SK-N-SH treated with all-trans-retinoic acid at 6 μM for 48 hours (cell line): ENCODE measurements at regions not wholly inside any gene's neighbourhood (a gene's known extent, or its start where the extent isn't known, plus 50 kb on each side); places are given as distances from the start of the nearest gene placed in this dataset.

Source experiments
- ATAC-seq: fragments of 200-7000 bp; cut with Tn5 transposase; 3 replicates; pipeline ENCODE4 v1.9.1; 2020; ENCODE audit warnings: mild to moderate bottlenecking, moderate library complexity
- ARNTL ChIP-seq: fragments of 450-650 bp; formaldehyde crosslinking; IDR thresholded peaks from 2 replicates; pipeline ENCODE4 v1.5.0; 2020; ENCODE audit warnings: low read depth, mild to moderate bottlenecking, moderate library complexity, borderline replicate concordance
- BACH2 ChIP-seq: fragments of 250-450 bp; sonication (Bioruptor Pico); IDR thresholded peaks from 2 replicates; pipeline ENCODE4 v1.9.0; 2021; ENCODE audit warnings: mild to moderate bottlenecking, borderline replicate concordance
- ESRRG ChIP-seq: fragments of 250-450 bp; sonication (Bioruptor Pico); IDR thresholded peaks from 2 replicates; pipeline ENCODE4 v1.6.1; 2021; ENCODE audit warnings: mild to moderate bottlenecking
- GLIS3 ChIP-seq: fragments of 250-450 bp; sonication (Bioruptor Pico); IDR thresholded peaks from 2 replicates; pipeline ENCODE4 v1.5.0; 2020; ENCODE audit warnings: mild to moderate bottlenecking, moderate library complexity
- ISL1 ChIP-seq: fragments of 250-450 bp; sonication (Bioruptor Pico); IDR thresholded peaks from 2 replicates; pipeline ENCODE4 v2.1.2; 2022; ENCODE audit warnings: mild to moderate bottlenecking, moderate library complexity
- OSR1 ChIP-seq: fragments of 250-450 bp; sonication (Bioruptor Pico); IDR thresholded peaks from 2 replicates; pipeline ENCODE4 v1.8.0; 2022; ENCODE audit warnings: moderate library complexity, mild to moderate bottlenecking, inconsistent platforms
- PPARA ChIP-seq: fragments of 250-450 bp; sonication (Bioruptor Pico); IDR thresholded peaks from 2 replicates; pipeline ENCODE4 v1.5.0; 2020; ENCODE audit warnings: mild to moderate bottlenecking, borderline replicate concordance
- RARB ChIP-seq: fragments of 250-450 bp; sonication (Bioruptor Pico); IDR thresholded peaks from 2 replicates; pipeline ENCODE4 v1.8.0; 2021; ENCODE audit warnings: mild to moderate bottlenecking, moderate library complexity
- SNAI2 ChIP-seq: fragments of 250-450 bp; sonication (Bioruptor Pico); IDR thresholded peaks from 2 replicates; pipeline ENCODE4 v1.5.0; 2020; ENCODE audit warnings: mild to moderate bottlenecking, moderate library complexity
- TOX ChIP-seq: fragments of 250-450 bp; sonication (Bioruptor Pico); IDR thresholded peaks from 2 replicates; pipeline ENCODE4 v1.8.0; 2021; ENCODE audit warnings: mild to moderate bottlenecking, moderate library complexity, borderline replicate concordance
- ZC3H10 ChIP-seq: fragments of 250-450 bp; sonication (Bioruptor Pico); IDR thresholded peaks from 2 replicates; pipeline ENCODE4 v1.5.1; 2021; ENCODE audit warnings: mild to moderate bottlenecking, moderate library complexity
- ZFP3 ChIP-seq: fragments of 250-450 bp; sonication (Bioruptor Pico); IDR thresholded peaks from 2 replicates; pipeline ENCODE4 v1.5.0; 2020; ENCODE audit warnings: mild to moderate bottlenecking, moderate library complexity
- ZFP30 ChIP-seq: fragments of 450-650 bp; formaldehyde crosslinking; IDR thresholded peaks from 2 replicates; pipeline ENCODE4 v1.5.0; 2022; ENCODE audit warnings: mild to moderate bottlenecking, moderate library complexity
- ZNF565 ChIP-seq: fragments of 450-650 bp; formaldehyde crosslinking; conservative IDR thresholded peaks from 2 replicates; pipeline ENCODE4 v1.5.0; 2020; ENCODE audit warnings: low read depth, mild to moderate bottlenecking, moderate library complexity
- ZNF70 ChIP-seq: fragments of 450-650 bp; formaldehyde crosslinking; IDR thresholded peaks from 2 replicates; pipeline ENCODE4 v1.5.0; 2020; ENCODE audit warnings: mild to moderate bottlenecking, moderate library complexity
- ZNF8 ChIP-seq: fragments of 450-650 bp; formaldehyde crosslinking; IDR thresholded peaks from 2 replicates; pipeline ENCODE4 v1.5.0; 2020; ENCODE audit warnings: mild to moderate bottlenecking, moderate library complexity
- TF ChIP-seq, protein P1 (sequence below): fragments of 250-450 bp; sonication (Bioruptor Pico); IDR thresholded peaks from 2 replicates; pipeline ENCODE4 v1.5.1; 2020; ENCODE audit warnings: low read depth, mild to moderate bottlenecking, moderate library complexity
- TF ChIP-seq, protein P2 (sequence below): fragments of 250-450 bp; sonication (Bioruptor Pico); IDR thresholded peaks from 2 replicates; pipeline ENCODE4 v1.8.0; 2021; ENCODE audit warnings: low read depth, mild to moderate bottlenecking, moderate library complexity, borderline replicate concordance
- TF ChIP-seq, protein P3 (sequence below): fragments of 250-450 bp; sonication (Bioruptor Pico); IDR thresholded peaks from 2 replicates; pipeline ENCODE4 v1.5.1; 2021; ENCODE audit warnings: mild to moderate bottlenecking, moderate library complexity
- TF ChIP-seq, protein P4 (sequence below): fragments of 250-450 bp; sonication (Bioruptor Pico); IDR thresholded peaks from 2 replicates; pipeline ENCODE4 v1.5.0; 2020; ENCODE audit warnings: mild to moderate bottlenecking, moderate library complexity
- TF ChIP-seq, protein P5 (sequence below): fragments of 250-450 bp; sonication (Bioruptor Pico); IDR thresholded peaks from 2 replicates; pipeline ENCODE4 v1.8.0; 2020; ENCODE audit warnings: mild to moderate bottlenecking, moderate library complexity, borderline replicate concordance

DNA sequence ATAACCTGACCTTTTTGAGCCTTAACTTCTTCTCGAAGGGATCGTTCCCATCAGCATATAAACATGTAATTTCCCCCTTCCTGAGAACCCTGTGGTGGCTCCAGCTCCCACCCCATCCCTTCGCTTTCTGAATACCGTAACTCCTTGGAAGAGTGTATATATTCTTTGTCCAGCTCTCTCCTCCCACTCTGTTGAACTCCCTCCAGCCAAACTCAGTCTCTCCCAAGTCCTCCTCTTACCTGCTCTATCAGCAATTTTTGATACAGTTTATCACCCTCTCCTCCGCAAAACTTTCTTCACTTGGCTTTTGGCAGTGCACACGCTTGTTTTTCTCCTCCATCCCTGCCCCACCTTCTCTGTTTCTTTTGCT is 109.9 kb upstream of the SLC25A33 start:
- TF ChIP-seq ZNF565 (CRISPR knock-in tag): no peak
- no peak for TF ChIP-seq SNAI2 (CRISPR knock-in tag)
- no peak for TF ChIP-seq ESRRG (CRISPR knock-in tag)
- TF ChIP-seq GLIS3 (CRISPR knock-in tag): no peak
- no peak for TF ChIP-seq BACH2 (CRISPR knock-in tag)
- no peak for TF ChIP-seq ZFP30 (CRISPR knock-in tag)
- TF ChIP-seq, protein P1, sequence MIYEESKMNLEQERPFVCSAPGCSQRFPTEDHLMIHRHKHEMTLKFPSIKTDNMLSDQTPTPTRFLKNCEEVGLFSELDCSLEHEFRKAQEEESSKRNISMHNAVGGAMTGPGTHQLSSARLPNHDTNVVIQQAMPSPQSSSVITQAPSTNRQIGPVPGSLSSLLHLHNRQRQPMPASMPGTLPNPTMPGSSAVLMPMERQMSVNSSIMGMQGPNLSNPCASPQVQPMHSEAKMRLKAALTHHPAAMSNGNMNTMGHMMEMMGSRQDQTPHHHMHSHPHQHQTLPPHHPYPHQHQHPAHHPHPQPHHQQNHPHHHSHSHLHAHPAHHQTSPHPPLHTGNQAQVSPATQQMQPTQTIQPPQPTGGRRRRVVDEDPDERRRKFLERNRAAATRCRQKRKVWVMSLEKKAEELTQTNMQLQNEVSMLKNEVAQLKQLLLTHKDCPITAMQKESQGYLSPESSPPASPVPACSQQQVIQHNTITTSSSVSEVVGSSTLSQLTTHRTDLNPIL (CRISPR knock-in tag): no peak
- TF ChIP-seq OSR1 (CRISPR knock-in tag): no peak
- TF ChIP-seq, protein P2, sequence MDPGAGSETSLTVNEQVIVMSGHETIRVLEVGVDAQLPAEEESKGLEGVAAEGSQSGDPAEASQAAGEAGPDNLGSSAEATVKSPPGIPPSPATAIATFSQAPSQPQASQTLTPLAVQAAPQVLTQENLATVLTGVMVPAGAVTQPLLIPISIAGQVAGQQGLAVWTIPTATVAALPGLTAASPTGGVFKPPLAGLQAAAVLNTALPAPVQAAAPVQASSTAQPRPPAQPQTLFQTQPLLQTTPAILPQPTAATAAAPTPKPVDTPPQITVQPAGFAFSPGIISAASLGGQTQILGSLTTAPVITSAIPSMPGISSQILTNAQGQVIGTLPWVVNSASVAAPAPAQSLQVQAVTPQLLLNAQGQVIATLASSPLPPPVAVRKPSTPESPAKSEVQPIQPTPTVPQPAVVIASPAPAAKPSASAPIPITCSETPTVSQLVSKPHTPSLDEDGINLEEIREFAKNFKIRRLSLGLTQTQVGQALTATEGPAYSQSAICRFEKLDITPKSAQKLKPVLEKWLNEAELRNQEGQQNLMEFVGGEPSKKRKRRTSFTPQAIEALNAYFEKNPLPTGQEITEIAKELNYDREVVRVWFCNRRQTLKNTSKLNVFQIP (CRISPR knock-in tag): no peak
- TF ChIP-seq, protein P3, sequence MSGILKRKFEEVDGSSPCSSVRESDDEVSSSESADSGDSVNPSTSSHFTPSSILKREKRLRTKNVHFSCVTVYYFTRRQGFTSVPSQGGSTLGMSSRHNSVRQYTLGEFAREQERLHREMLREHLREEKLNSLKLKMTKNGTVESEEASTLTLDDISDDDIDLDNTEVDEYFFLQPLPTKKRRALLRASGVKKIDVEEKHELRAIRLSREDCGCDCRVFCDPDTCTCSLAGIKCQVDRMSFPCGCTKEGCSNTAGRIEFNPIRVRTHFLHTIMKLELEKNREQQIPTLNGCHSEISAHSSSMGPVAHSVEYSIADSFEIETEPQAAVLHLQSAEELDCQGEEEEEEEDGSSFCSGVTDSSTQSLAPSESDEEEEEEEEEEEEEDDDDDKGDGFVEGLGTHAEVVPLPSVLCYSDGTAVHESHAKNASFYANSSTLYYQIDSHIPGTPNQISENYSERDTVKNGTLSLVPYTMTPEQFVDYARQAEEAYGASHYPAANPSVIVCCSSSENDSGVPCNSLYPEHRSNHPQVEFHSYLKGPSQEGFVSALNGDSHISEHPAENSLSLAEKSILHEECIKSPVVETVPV (CRISPR knock-in tag): no peak
- no peak for TF ChIP-seq ZC3H10 (CRISPR knock-in tag)
- TF ChIP-seq ZNF8 (CRISPR knock-in tag): no peak
- TF ChIP-seq RARB (CRISPR knock-in tag): no peak
- TF ChIP-seq, protein P4, sequence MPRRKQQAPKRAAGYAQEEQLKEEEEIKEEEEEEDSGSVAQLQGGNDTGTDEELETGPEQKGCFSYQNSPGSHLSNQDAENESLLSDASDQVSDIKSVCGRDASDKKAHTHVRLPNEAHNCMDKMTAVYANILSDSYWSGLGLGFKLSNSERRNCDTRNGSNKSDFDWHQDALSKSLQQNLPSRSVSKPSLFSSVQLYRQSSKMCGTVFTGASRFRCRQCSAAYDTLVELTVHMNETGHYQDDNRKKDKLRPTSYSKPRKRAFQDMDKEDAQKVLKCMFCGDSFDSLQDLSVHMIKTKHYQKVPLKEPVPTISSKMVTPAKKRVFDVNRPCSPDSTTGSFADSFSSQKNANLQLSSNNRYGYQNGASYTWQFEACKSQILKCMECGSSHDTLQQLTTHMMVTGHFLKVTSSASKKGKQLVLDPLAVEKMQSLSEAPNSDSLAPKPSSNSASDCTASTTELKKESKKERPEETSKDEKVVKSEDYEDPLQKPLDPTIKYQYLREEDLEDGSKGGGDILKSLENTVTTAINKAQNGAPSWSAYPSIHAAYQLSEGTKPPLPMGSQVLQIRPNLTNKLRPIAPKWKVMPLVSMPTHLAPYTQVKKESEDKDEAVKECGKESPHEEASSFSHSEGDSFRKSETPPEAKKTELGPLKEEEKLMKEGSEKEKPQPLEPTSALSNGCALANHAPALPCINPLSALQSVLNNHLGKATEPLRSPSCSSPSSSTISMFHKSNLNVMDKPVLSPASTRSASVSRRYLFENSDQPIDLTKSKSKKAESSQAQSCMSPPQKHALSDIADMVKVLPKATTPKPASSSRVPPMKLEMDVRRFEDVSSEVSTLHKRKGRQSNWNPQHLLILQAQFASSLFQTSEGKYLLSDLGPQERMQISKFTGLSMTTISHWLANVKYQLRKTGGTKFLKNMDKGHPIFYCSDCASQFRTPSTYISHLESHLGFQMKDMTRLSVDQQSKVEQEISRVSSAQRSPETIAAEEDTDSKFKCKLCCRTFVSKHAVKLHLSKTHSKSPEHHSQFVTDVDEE: no peak
- ATAC-seq: peak; percentile 17

DNA sequence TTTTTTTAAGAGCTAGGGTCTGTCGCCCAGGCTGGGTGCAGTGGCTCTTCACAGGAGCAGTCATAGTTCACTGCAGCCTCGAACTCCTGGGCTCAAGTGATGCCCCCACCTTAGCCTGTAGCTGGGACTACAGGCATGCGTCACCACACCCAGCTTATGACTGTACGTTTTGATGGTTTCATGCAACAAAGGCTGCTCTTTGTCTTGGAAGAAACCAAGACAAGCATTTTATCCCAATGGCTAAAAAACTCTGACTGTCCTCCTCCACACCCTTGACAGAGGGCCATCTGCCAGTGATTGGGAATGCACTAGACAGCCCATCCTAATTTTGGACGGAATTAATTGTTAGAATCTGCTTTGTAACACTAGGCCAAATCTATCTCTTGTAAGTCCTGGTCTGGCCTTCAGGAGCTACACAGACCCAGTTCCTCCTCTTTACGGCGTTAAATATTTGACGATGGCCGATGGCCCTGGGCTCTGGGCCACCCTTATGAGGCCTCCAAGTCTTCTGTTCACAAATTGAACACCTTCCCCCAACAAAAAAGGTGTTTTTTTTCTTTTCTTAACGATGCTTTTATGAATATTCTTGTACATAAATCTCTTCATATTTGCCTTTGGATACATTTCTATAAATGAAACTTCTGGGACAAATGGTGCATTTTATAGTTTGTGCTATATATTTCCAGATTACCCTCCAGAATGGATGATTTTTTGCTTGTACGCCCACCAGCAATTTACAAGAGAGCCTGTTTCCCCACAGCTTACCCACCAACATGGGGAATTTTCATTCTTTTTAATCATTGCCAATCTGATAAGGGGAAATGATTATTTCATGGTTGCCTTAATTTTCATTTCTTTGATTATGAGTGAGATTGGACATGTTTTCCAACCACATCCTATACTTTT is 104.8 kb upstream of the SLC25A33 start:
- TF ChIP-seq, protein P2 (CRISPR knock-in tag): no peak
- TF ChIP-seq, protein P5, sequence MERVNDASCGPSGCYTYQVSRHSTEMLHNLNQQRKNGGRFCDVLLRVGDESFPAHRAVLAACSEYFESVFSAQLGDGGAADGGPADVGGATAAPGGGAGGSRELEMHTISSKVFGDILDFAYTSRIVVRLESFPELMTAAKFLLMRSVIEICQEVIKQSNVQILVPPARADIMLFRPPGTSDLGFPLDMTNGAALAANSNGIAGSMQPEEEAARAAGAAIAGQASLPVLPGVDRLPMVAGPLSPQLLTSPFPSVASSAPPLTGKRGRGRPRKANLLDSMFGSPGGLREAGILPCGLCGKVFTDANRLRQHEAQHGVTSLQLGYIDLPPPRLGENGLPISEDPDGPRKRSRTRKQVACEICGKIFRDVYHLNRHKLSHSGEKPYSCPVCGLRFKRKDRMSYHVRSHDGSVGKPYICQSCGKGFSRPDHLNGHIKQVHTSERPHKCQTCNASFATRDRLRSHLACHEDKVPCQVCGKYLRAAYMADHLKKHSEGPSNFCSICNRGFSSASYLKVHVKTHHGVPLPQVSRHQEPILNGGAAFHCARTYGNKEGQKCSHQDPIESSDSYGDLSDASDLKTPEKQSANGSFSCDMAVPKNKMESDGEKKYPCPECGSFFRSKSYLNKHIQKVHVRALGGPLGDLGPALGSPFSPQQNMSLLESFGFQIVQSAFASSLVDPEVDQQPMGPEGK (CRISPR knock-in tag): no peak
- TF ChIP-seq ZNF70 (CRISPR knock-in tag) (no peak), RARB (CRISPR knock-in tag) (no peak), ZFP30 (CRISPR knock-in tag) (no peak), ARNTL (no peak), ZC3H10 (CRISPR knock-in tag) (no peak), ZNF8 (CRISPR knock-in tag) (no peak), GLIS3 (CRISPR knock-in tag) (no peak), BACH2 (CRISPR knock-in tag) (no peak), SNAI2 (CRISPR knock-in tag) (no peak), PPARA (CRISPR knock-in tag) (no peak), ZFP3 (CRISPR knock-in tag) (no peak), ISL1 (no peak), TOX (CRISPR knock-in tag) (no peak)
- TF ChIP-seq, protein P1 (CRISPR knock-in tag): no peak
- TF ChIP-seq, protein P3 (CRISPR knock-in tag): no peak
- ATAC-seq: no peak
